Gastrocnemius medialis (tissue), 4 donors: ENCODE measurements at regions not wholly inside any gene's neighbourhood (a gene's known extent, or its start where the extent isn't known, plus 50 kb on each side); places are given as distances from the start of the nearest gene placed in this dataset.

Experiments
- POLR2A ChIP-seq, 2 donors: fragments of 450-650 bp; IDR thresholded peaks; one replicate each; pipeline ENCODE4 v1.6.1; 2017; ENCODE audit warnings: antibody characterized with exemption in 2 of 2, mild to moderate bottlenecking in 2 of 2, moderate library complexity in 2 of 2
- TF ChIP-seq, protein P1 (sequence below), 5 experiments: fragments of 450-650 bp in 3 of 5; fragments of 200-600 bp in 2 of 5; sonication (generic) in 2 of 5; IDR thresholded peaks in 4 of 5; conservative IDR thresholded peaks in 1 of 5; 1 replicate in 4 of 5; 2 replicates in 1 of 5; pipeline ENCODE4 v1.5.1; 2016 to 2019; ENCODE audit warnings: antibody characterized with exemption in 5 of 5, mild to moderate bottlenecking in 3 of 5, moderate library complexity in 3 of 5

DNA sequence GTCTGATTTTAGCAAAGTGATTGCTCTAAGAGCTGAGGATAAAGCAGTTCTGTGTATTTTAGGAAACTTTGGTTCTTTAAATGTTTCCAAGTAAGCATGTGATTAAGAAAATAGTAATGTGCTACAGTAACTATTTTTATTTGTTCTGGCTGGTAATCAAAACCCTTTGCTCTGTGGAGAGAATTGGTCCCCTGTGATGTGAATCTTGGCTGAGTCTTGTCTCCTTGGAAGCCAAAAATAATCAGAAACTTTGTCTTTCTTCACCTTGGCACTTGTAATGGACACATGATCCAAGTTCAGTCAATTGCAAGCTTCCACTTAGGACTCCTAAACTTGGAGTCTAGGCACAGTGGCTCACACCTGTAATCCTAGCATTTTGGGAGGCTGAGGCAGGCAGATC, 422.7 kb upstream of the CDH20 start:
- TF ChIP-seq, protein P1, sequence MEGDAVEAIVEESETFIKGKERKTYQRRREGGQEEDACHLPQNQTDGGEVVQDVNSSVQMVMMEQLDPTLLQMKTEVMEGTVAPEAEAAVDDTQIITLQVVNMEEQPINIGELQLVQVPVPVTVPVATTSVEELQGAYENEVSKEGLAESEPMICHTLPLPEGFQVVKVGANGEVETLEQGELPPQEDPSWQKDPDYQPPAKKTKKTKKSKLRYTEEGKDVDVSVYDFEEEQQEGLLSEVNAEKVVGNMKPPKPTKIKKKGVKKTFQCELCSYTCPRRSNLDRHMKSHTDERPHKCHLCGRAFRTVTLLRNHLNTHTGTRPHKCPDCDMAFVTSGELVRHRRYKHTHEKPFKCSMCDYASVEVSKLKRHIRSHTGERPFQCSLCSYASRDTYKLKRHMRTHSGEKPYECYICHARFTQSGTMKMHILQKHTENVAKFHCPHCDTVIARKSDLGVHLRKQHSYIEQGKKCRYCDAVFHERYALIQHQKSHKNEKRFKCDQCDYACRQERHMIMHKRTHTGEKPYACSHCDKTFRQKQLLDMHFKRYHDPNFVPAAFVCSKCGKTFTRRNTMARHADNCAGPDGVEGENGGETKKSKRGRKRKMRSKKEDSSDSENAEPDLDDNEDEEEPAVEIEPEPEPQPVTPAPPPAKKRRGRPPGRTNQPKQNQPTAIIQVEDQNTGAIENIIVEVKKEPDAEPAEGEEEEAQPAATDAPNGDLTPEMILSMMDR (IDR thresholded peaks at IDR 0.05 in 4 of 5, conservative IDR thresholded peaks at IDR 0.05 in 1 of 5), result no peak
- no peak for TF ChIP-seq POLR2A (IDR thresholded peaks at IDR 0.05)
